ENCODE measurements at regions not wholly inside any gene's neighbourhood (a gene's known extent, or its start where the extent isn't known, plus 50 kb on each side); places are given as distances from the start of the nearest gene placed in this dataset.
A peak's percentile ranks its signal among the peaks of the same experiment; 100 is the strongest.
"Not testable (repeated sequence)": the region's sequence is repeated elsewhere in the genome, so short reads cannot be mapped to it uniquely, and the experiment has no call there.

- DNase-seq (ENCODE audit: low spot score) = not testable (repeated sequence)
Measured at GRCh38 chr22:11017108-11017507, 4510.9 kb upstream of the OR11H1 start.

- DNase-seq (ENCODE audit: low spot score) = not testable (repeated sequence)
Measured at GRCh38 chr22:11020522-11020921, 4507.5 kb upstream of the OR11H1 start.

GRCh38 chr22:11026541-11026940 lies 4501.5 kb upstream of the OR11H1 start:
- not testable (repeated sequence) for DNase-seq (ENCODE audit: low spot score)

GRCh38 chr22:11027064-11027463 lies 4500.9 kb upstream of the OR11H1 start:
- DNase-seq (ENCODE audit: low spot score) = not testable (repeated sequence)

GRCh38 chr22:11027532-11027931 lies 4500.5 kb upstream of the OR11H1 start:
- DNase-seq (ENCODE audit: low spot score) = not testable (repeated sequence)

- not testable (repeated sequence) for DNase-seq (ENCODE audit: low spot score)
Measured at GRCh38 chr22:11028180-11028579, 4499.8 kb upstream of the OR11H1 start.

GRCh38 chr22:11029534-11029933 lies 4498.5 kb upstream of the OR11H1 start:
- DNase-seq (ENCODE audit: low spot score) = not testable (repeated sequence)

GRCh38 chr22:11029967-11030366 lies 4498.0 kb upstream of the OR11H1 start:
- not testable (repeated sequence) for DNase-seq (ENCODE audit: low spot score)

GRCh38 chr22:11030571-11031410 lies 4497.2 kb upstream of the OR11H1 start:
- DNase-seq (ENCODE audit: low spot score) = not testable (repeated sequence)

- DNase-seq (ENCODE audit: low spot score) = not testable (repeated sequence)
Measured at GRCh38 chr22:11032115-11032514, 4495.9 kb upstream of the OR11H1 start.

- not testable (repeated sequence) for DNase-seq (ENCODE audit: low spot score)
Measured at GRCh38 chr22:11034660-11034987, 4493.4 kb upstream of the OR11H1 start.

GRCh38 chr22:11035031-11035873 lies 4492.7 kb upstream of the OR11H1 start:
- DNase-seq (ENCODE audit: low spot score) = not testable (repeated sequence)

- DNase-seq (ENCODE audit: low spot score) = not testable (repeated sequence)
Measured at GRCh38 chr22:11037314-11037713, 4490.7 kb upstream of the OR11H1 start.

- peak; percentile 14 for DNase-seq (ENCODE audit: low spot score)
Measured at GRCh38 chr22:11037814-11038213, 4490.2 kb upstream of the OR11H1 start.

- DNase-seq (ENCODE audit: low spot score) = not testable (repeated sequence)
Measured at GRCh38 chr22:11038786-11039185, 4489.2 kb upstream of the OR11H1 start.

- not testable (repeated sequence) for DNase-seq (ENCODE audit: low spot score)
Measured at GRCh38 chr22:11041416-11041815, 4486.6 kb upstream of the OR11H1 start.

GRCh38 chr22:11042116-11042515 lies 4485.9 kb upstream of the OR11H1 start:
- no peak for DNase-seq (ENCODE audit: low spot score)

GRCh38 chr22:11043289-11043688 lies 4484.7 kb upstream of the OR11H1 start:
- DNase-seq (ENCODE audit: low spot score) = not testable (repeated sequence)

- DNase-seq (ENCODE audit: low spot score) = not testable (repeated sequence)
Measured at GRCh38 chr22:11048884-11049283, 4479.1 kb upstream of the OR11H1 start.

- not testable (repeated sequence) for DNase-seq (ENCODE audit: low spot score)
Measured at GRCh38 chr22:11050226-11050625, 4477.8 kb upstream of the OR11H1 start.

- DNase-seq (ENCODE audit: low spot score) = not testable (repeated sequence)
Measured at GRCh38 chr22:11051401-11052112, 4476.4 kb upstream of the OR11H1 start.
